ENCODE measurements at regions not wholly inside any gene's neighbourhood (a gene's known extent, or its start where the extent isn't known, plus 50 kb on each side); places are given as distances from the start of the nearest gene placed in this dataset.
A peak's percentile ranks its signal among the peaks of the same experiment; 100 is the strongest.

- DNase-seq (ENCODE audit: low spot score): peak; percentile 37
Observed at GRCh38 chr15:69812861-69813261, 284.9 kb downstream of the TLE3 start.

More at GRCh38 chr15:69812861-69813261, 284.9 kb downstream of the TLE3 start:
- Histone ChIP-seq H3K4me1 (ENCODE audit: control insufficient read depth in 4 of 4, insufficient read depth in 4 of 4, low read length in 3 of 4) (no peaks in the 10 kb centered on the region), H3K9ac (ENCODE audit: low read depth in 1 of 2, low read length in 2 of 2) (no peak overlapping the region), H3K27me3 (ENCODE audit: control insufficient read depth in 4 of 4, insufficient read depth in 4 of 4, low read length in 3 of 4) (no peaks in the 10 kb centered on the region), H3K9me3 (ENCODE audit: control insufficient read depth in 4 of 4, low read length in 3 of 4) (no peaks in the 10 kb centered on the region), H3K27ac (ENCODE audit: low read depth in 1 of 2, low read length in 2 of 2) (no peak overlapping the region), H3K4me3 (ENCODE audit: low read depth in 1 of 3, low read length in 3 of 3) (no peak overlapping the region), H3K36me3 (ENCODE audit: control insufficient read depth in 4 of 4, insufficient read depth in 3 of 4, low read depth in 1 of 4, low read length in 3 of 4) (no peaks in the 10 kb centered on the region)
- TF ChIP-seq NR2F2 (IDR thresholded peaks at IDR 0.05) (no peak), HNF4A (conservative IDR thresholded peaks at IDR 0.05) (no peak), YY1 (IDR thresholded peaks at IDR 0.05) (no peak), FOXA1 (IDR thresholded peaks at IDR 0.05) (no peak), FOXA2 (IDR thresholded peaks at IDR 0.05) (no peak), RXRA (IDR thresholded peaks at IDR 0.05) (no peak), TAF1 (conservative IDR thresholded peaks at IDR 0.05) (no peak), RAD21 (IDR thresholded peaks at IDR 0.05) (no peak), JUND (IDR thresholded peaks at IDR 0.05) (no peak), EGR1 (IDR thresholded peaks at IDR 0.05; ENCODE audit: low read depth in 2 of 2) (no peak), ZBTB33 (IDR thresholded peaks at IDR 0.05) (no peak), HNF4G (IDR thresholded peaks at IDR 0.05) (no peak), SP1 (IDR thresholded peaks at IDR 0.05) (no peak), REST (IDR thresholded peaks at IDR 0.05) (no peak), CTCF (IDR thresholded peaks at IDR 0.05; ENCODE audit: low read depth, low read length, missing input control) (no peak), ATF3 (IDR thresholded peaks at IDR 0.05) (no peak), MAX (IDR thresholded peaks at IDR 0.05) (no peak), GABPA (IDR thresholded peaks at IDR 0.05 in 1 of 2, conservative IDR thresholded peaks at IDR 0.05 in 1 of 2) (no peak)
- WGBS: 38% methylated on average over 20 of the region's 20 CpGs

Measured in liver (tissue), 8 donors.